H9 (cell line): ENCODE measurements at regions not wholly inside any gene's neighbourhood (a gene's known extent, or its start where the extent isn't known, plus 50 kb on each side); places are given as distances from the start of the nearest gene placed in this dataset.

Source experiments
- DNase-seq: peaks from one replicate; pipeline ENCODE4 v3.0.0-alpha.2; 2017
- H2AFZ ChIP-seq: one replicate; pipeline ENCODE4 v1.6.1; 2013; ENCODE audit warnings: mild to moderate bottlenecking, low read length, control low read depth, moderate library complexity
- H2AK5ac ChIP-seq: 2 replicates; pipeline ENCODE4 v1.6.1; 2013; ENCODE audit warnings: low read length, control low read depth, mixed read lengths; ENCODE audit not compliant: insufficient read length
- H2BK120ac ChIP-seq: one replicate; pipeline ENCODE4 v1.6.1; 2013; ENCODE audit warnings: low read depth, mild to moderate bottlenecking, low read length, control low read depth, inconsistent platforms; ENCODE audit not compliant: poor library complexity, severe bottlenecking
- H2BK12ac ChIP-seq: 2 replicates; pipeline ENCODE4 v1.6.1; 2013; ENCODE audit warnings: low read length, control low read depth, mixed read lengths, low read depth; ENCODE audit not compliant: insufficient read length
- H2BK15ac ChIP-seq: 2 replicates; pipeline ENCODE4 v1.6.1; 2013; ENCODE audit warnings: low read depth, low read length, control low read depth
- H2BK20ac ChIP-seq: one replicate; pipeline ENCODE4 v1.6.1; 2013; ENCODE audit warnings: low read depth, mild to moderate bottlenecking, low read length, control low read depth, inconsistent platforms; ENCODE audit not compliant: poor library complexity, severe bottlenecking
- H2BK5ac ChIP-seq: 2 replicates; pipeline ENCODE4 v1.6.1; 2013; ENCODE audit warnings: low read length, control low read depth, mixed read lengths; ENCODE audit not compliant: insufficient read length
- H3K14ac ChIP-seq: 2 replicates; pipeline ENCODE4 v1.6.1; 2013; ENCODE audit warnings: low read length, control low read depth; ENCODE audit not compliant: insufficient read depth
- H3K18ac ChIP-seq: 2 replicates; pipeline ENCODE4 v1.6.1; 2013; ENCODE audit warnings: low read depth, mild to moderate bottlenecking, mixed read lengths, low read length, control low read depth; ENCODE audit not compliant: insufficient read length
- H3K23ac ChIP-seq: 2 replicates; pipeline ENCODE4 v1.6.1; 2013; ENCODE audit warnings: low read length, control low read depth, mixed read lengths, low read depth; ENCODE audit not compliant: insufficient read length
- H3K23me2 ChIP-seq: 2 replicates; pipeline ENCODE4 v1.6.1; 2013; ENCODE audit warnings: low read depth, mild to moderate bottlenecking, mixed read lengths, low read length, control low read depth; ENCODE audit not compliant: insufficient read length, poor library complexity, severe bottlenecking
- H3K27ac ChIP-seq: 2 replicates; pipeline ENCODE4 v1.5.1; 2013; ENCODE audit warnings: low read length, control low read depth, mixed read lengths, low read depth; ENCODE audit not compliant: insufficient read length
- H3K27me3 ChIP-seq: 2 replicates; pipeline ENCODE4 v1.6.1; 2013; ENCODE audit warnings: low read length, control low read depth, inconsistent platforms; ENCODE audit not compliant: insufficient read depth
- H3K4ac ChIP-seq: 2 replicates; pipeline ENCODE4 v1.6.1; 2013; ENCODE audit warnings: low read depth, mild to moderate bottlenecking, control low read depth, inconsistent platforms, low read length, moderate library complexity
- H3K4me1 ChIP-seq: 2 replicates; pipeline ENCODE4 v1.6.1; 2013; ENCODE audit warnings: low read length, control low read depth, inconsistent platforms; ENCODE audit not compliant: insufficient read depth
- H3K4me2 ChIP-seq: 2 replicates; pipeline ENCODE4 v1.6.1; 2013; ENCODE audit warnings: low read length, control low read depth, mixed read lengths; ENCODE audit not compliant: insufficient read length, insufficient read depth
- H3K56ac ChIP-seq: 2 replicates; pipeline ENCODE4 v1.6.1; 2013; ENCODE audit warnings: low read depth, mild to moderate bottlenecking, mixed read lengths, low read length, control low read depth; ENCODE audit not compliant: insufficient read length
- H3K79me1 ChIP-seq: 2 replicates; pipeline ENCODE4 v1.6.1; 2013; ENCODE audit warnings: low read depth, mild to moderate bottlenecking, moderate library complexity, low read length, control low read depth, inconsistent platforms; ENCODE audit not compliant: insufficient read depth, poor library complexity, severe bottlenecking
- H3K79me2 ChIP-seq: 2 replicates; pipeline ENCODE4 v1.6.1; 2013; ENCODE audit warnings: low read length, control low read depth, inconsistent platforms; ENCODE audit not compliant: insufficient read depth
- H3K9ac ChIP-seq: 2 replicates; pipeline ENCODE4 v1.6.1; 2013; ENCODE audit warnings: low read length, control low read depth, mixed read lengths; ENCODE audit not compliant: insufficient read length; ENCODE audit errors: extremely low read depth
- H3K9me3 ChIP-seq: one replicate; pipeline ENCODE4 v1.6.1; 2013; ENCODE audit warnings: low read depth, low read length, inconsistent platforms; ENCODE audit not compliant: control insufficient read depth
- H3T11ph ChIP-seq: one replicate; pipeline ENCODE4 v1.6.1; 2013; ENCODE audit warnings: mild to moderate bottlenecking, low read length, control low read depth, inconsistent platforms
- H4K20me1 ChIP-seq: one replicate; pipeline ENCODE4 v1.6.1; 2013; ENCODE audit not compliant: control insufficient read depth, insufficient read length, insufficient read depth
- H4K5ac ChIP-seq: 2 replicates; pipeline ENCODE4 v1.6.1; 2013; ENCODE audit warnings: low read depth, mild to moderate bottlenecking, mixed read lengths, low read length, control low read depth; ENCODE audit not compliant: insufficient read length
- H4K8ac ChIP-seq: replicated peaks from 2 replicates; pipeline ENCODE4 v1.6.1; 2013; ENCODE audit warnings: low read length, control low read depth, mixed read lengths, low read depth; ENCODE audit not compliant: insufficient read length
- H4K91ac ChIP-seq: 2 replicates; pipeline ENCODE4 v1.6.1; 2013; ENCODE audit warnings: low read depth, mild to moderate bottlenecking, moderate library complexity, mixed read lengths, low read length, control low read depth; ENCODE audit not compliant: insufficient read length
- H3K27ac Mint-ChIP-seq, 3 experiments: 2 replicates in 2 of 3; 3 replicates in 1 of 3; pipeline ENCODE4 v1.8.0; 2020 to 2021; ENCODE audit warnings: mixed read lengths in 3 of 3, mild to moderate bottlenecking in 1 of 3, moderate library complexity in 1 of 3
- H3K27me3 Mint-ChIP-seq: 2 replicates; pipeline ENCODE4 v1.8.0; 2021; ENCODE audit warnings: low read depth, mild to moderate bottlenecking, moderate library complexity, mixed read lengths
- H3K36me3 Mint-ChIP-seq, 3 experiments: 2 replicates in 2 of 3; 3 replicates in 1 of 3; pipeline ENCODE4 v1.8.0; 2020 to 2021; ENCODE audit warnings: low read depth in 3 of 3, mixed read lengths in 3 of 3; ENCODE audit not compliant: insufficient read depth in 1 of 3
- H3K4me1 Mint-ChIP-seq, 2 experiments: 2 replicates each; pipeline ENCODE4 v1.8.0; 2020; ENCODE audit warnings: mixed read lengths in 2 of 2
- H3K4me3 Mint-ChIP-seq, 2 experiments: 2 replicates in 1 of 2; 3 replicates in 1 of 2; pipeline ENCODE4 v1.8.0; 2020 to 2021; ENCODE audit warnings: mild to moderate bottlenecking in 2 of 2, mixed read lengths in 2 of 2, moderate library complexity in 1 of 2
- H3K9me3 Mint-ChIP-seq, 2 experiments: 2 replicates in 1 of 2; 3 replicates in 1 of 2; pipeline ENCODE4 v1.8.0; 2020; ENCODE audit warnings: mild to moderate bottlenecking in 2 of 2, mixed read lengths in 2 of 2, moderate library complexity in 1 of 2
- CTCF ChIP-seq: fragments of 200-600 bp; sonication (generic); conservative IDR thresholded peaks from 3 replicates; pipeline ENCODE4 v1.8.0; 2021; ENCODE audit warnings: antibody characterized with exemption, mild to moderate bottlenecking
- WGBS: extraction: QIAGEN DNeasy Blood & Tissue Kit; methylation state at CpG from one replicate; pipeline ENCODE4 v1.1.7; 2013; ENCODE audit warnings: missing lambda C conversion rate, low lambda C conversion rate, mixed read lengths; ENCODE audit not compliant: insufficient read length; ENCODE audit errors: extremely low coverage; 5-methylcytosine and 5-hydroxymethylcytosine counted together

DNA sequence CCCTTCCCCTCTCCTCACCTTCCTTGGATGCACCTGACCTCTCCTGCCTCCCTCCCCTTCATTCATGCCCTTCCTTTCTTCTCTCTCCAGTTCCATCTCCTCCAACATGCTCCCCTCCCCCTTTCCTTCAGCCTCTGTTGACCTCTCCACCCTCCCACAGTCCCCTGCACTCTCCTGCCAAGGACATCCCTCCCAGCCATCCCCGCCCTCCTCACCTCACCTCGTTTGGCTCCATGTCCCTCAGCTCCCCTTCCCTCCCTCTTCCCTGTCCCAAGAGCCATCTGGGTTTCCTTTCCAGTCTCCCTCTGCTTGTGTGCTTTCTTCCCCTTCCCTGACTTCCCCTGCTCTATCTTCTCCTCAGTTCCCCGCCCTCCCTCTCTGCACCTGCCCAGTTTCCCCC lies 819.7 kb downstream of the KCNJ18 start:
- H4K8ac ChIP-seq = no peak overlapping the region
- WGBS = no CpG with 5 or more reads among the region's 3 CpGs
- no peak overlapping the region for H2BK20ac ChIP-seq
- Mint-ChIP-seq H3K4me1 (no peaks in the 10 kb centered on the region), H3K9me3 (peaks cover 90 to 95% of the 10 kb centered on the region in 2 experiments), H3K27me3 (no peaks in the 10 kb centered on the region; the same call in 1 of the 2 replicates), H3K27ac (no peak overlapping the region), H3K4me3 (no peak overlapping the region), H3K36me3 (peaks cover 5 to 16% (median 8%) of the 10 kb centered on the region in 3 experiments; a peak in 6 of 7 replicates)
- no peaks in the 10 kb centered on the region for H3K27me3 ChIP-seq
- no peaks in the 10 kb centered on the region for H3K79me2 ChIP-seq
- no peaks in the 10 kb centered on the region for H3K4me1 ChIP-seq
- no peak overlapping the region for H2BK5ac ChIP-seq
- no peak overlapping the region for H3K4ac ChIP-seq
- no peak overlapping the region for H4K5ac ChIP-seq
- no peak overlapping the region for H3K9ac ChIP-seq
- H3K27ac ChIP-seq = no peak overlapping the region
- H3K56ac ChIP-seq = no peak overlapping the region
- no peak overlapping the region for H2AK5ac ChIP-seq
- no peak for TF ChIP-seq CTCF
- H3T11ph ChIP-seq = no peak overlapping the region
- no peak overlapping the region for H3K4me2 ChIP-seq
- peaks cover 84% of the 10 kb centered on the region for H3K9me3 ChIP-seq
- H3K14ac ChIP-seq = no peak overlapping the region
- no peaks in the 10 kb centered on the region for H3K79me1 ChIP-seq
- no peaks in the 10 kb centered on the region for H4K20me1 ChIP-seq
- no peak overlapping the region for H2BK12ac ChIP-seq
- H3K23ac ChIP-seq = no peak overlapping the region
- no peak overlapping the region for H2BK120ac ChIP-seq
- H2BK15ac ChIP-seq = no peak overlapping the region
- DNase-seq = no peak
- H2AFZ ChIP-seq = no peak overlapping the region
- no peak overlapping the region for H3K18ac ChIP-seq
- no peaks in the 10 kb centered on the region for H3K23me2 ChIP-seq
- H4K91ac ChIP-seq = no peak overlapping the region
